GM23338 (cell line): ENCODE measurements at regions not wholly inside any gene's neighbourhood (a gene's known extent, or its start where the extent isn't known, plus 50 kb on each side); places are given as distances from the start of the nearest gene placed in this dataset.

Source experiments
- ATAC-seq: fragments of 200-7000 bp; cut with Tn5 transposase; 3 replicates; pipeline ENCODE4 v1.9.1; 2020
- DNase-seq: peaks from one replicate; pipeline ENCODE4 v3.0.0-alpha.2; 2015; ENCODE audit warnings: low spot score
- H2AFZ ChIP-seq: fragments of 200-600 bp; sonication (generic); 2 replicates; pipeline ENCODE4 v1.8.0; 2016; ENCODE audit warnings: antibody characterized with exemption, mild to moderate bottlenecking, moderate library complexity
- H3F3A ChIP-seq: fragments of 200-600 bp; sonication (generic); replicated peaks from 2 replicates; pipeline ENCODE4 v1.8.0; 2017; ENCODE audit warnings: antibody characterized with exemption, mixed run types, low read depth
- H3K27ac ChIP-seq: fragments of 200-600 bp; sonication (generic); 2 replicates; pipeline ENCODE4 v1.6.1; 2016; ENCODE audit warnings: low read depth
- H3K27me3 ChIP-seq: fragments of 200-600 bp; sonication (generic); 2 replicates; pipeline ENCODE4 v1.8.0; 2016; ENCODE audit warnings: mild to moderate bottlenecking, mixed run types, moderate library complexity; ENCODE audit not compliant: insufficient read depth
- H3K36me3 ChIP-seq: fragments of 200-600 bp; sonication (generic); 2 replicates; pipeline ENCODE4 v1.8.0; 2016; ENCODE audit warnings: mild to moderate bottlenecking; ENCODE audit not compliant: insufficient read depth
- H3K4me1 ChIP-seq: fragments of 200-600 bp; sonication (generic); 2 replicates; pipeline ENCODE4 v1.8.0; 2016; ENCODE audit warnings: mild to moderate bottlenecking, moderate library complexity; ENCODE audit not compliant: insufficient read depth
- H3K4me2 ChIP-seq: fragments of 200-600 bp; sonication (generic); 2 replicates; pipeline ENCODE4 v1.7.1; 2017; ENCODE audit warnings: mixed run types
- H3K4me3 ChIP-seq: fragments of 200-600 bp; sonication (generic); 2 replicates; pipeline ENCODE4 v1.6.1; 2016; ENCODE audit warnings: mixed run types
- H3K79me2 ChIP-seq: fragments of 200-600 bp; sonication (generic); replicated peaks from 2 replicates; pipeline ENCODE4 v1.8.0; 2017; ENCODE audit warnings: mild to moderate bottlenecking; ENCODE audit not compliant: insufficient read depth
- H3K9me2 ChIP-seq: fragments of 200-600 bp; sonication (generic); 2 replicates; pipeline ENCODE4 v1.8.0; 2017; ENCODE audit not compliant: insufficient read depth
- H4K20me1 ChIP-seq: fragments of 200-600 bp; sonication (generic); replicated peaks from 2 replicates; pipeline ENCODE4 v1.8.0; 2017; ENCODE audit warnings: mild to moderate bottlenecking; ENCODE audit not compliant: insufficient read depth
- H3K27ac Mint-ChIP-seq: 2 replicates; pipeline ENCODE4 v1.8.0; 2020; ENCODE audit warnings: inconsistent platforms, mild to moderate bottlenecking, moderate library complexity, mixed read lengths
- H3K27me3 Mint-ChIP-seq: 3 replicates; pipeline ENCODE4 v1.8.0; 2022; ENCODE audit warnings: low read depth, mild to moderate bottlenecking, moderate library complexity, mixed read lengths, inconsistent platforms; ENCODE audit not compliant: insufficient read depth, poor library complexity
- H3K36me3 Mint-ChIP-seq: 3 replicates; pipeline ENCODE4 v1.8.0; 2021; ENCODE audit warnings: low read depth, mild to moderate bottlenecking, inconsistent platforms, moderate library complexity, mixed read lengths
- H3K4me1 Mint-ChIP-seq: 3 replicates; pipeline ENCODE4 v1.8.0; 2020; ENCODE audit warnings: mild to moderate bottlenecking, inconsistent platforms, mixed read lengths
- H3K4me3 Mint-ChIP-seq: 3 replicates; pipeline ENCODE4 v1.8.0; 2021; ENCODE audit warnings: moderate library complexity, mild to moderate bottlenecking, inconsistent platforms, mixed read lengths
- H3K9me3 Mint-ChIP-seq: 3 replicates; pipeline ENCODE4 v1.8.0; 2020; ENCODE audit warnings: moderate library complexity, mild to moderate bottlenecking, inconsistent platforms, mixed read lengths
- CTCF ChIP-seq, 2 experiments: fragments of 200-600 bp in 1 of 2; sonication (generic) in 1 of 2; conservative IDR thresholded peaks; 2 replicates each; pipeline versions ENCODE4 v1.5.1 to v1.6.1; 2016 to 2017; ENCODE audit warnings: antibody characterized with exemption in 2 of 2, low read depth in 2 of 2, mild to moderate bottlenecking in 2 of 2, moderate library complexity in 1 of 2
- ETS1 ChIP-seq: IDR thresholded peaks from 2 replicates; pipeline ENCODE4 v1.6.1; 2016; ENCODE audit warnings: antibody characterized with exemption
- EZH2 ChIP-seq: fragments of 200-600 bp; sonication (generic); IDR thresholded peaks from one replicate; pipeline ENCODE4 v1.8.0; 2017; ENCODE audit warnings: antibody characterized with exemption, mild to moderate bottlenecking, low read depth; ENCODE audit not compliant: unreplicated experiment
- JUNB ChIP-seq: IDR thresholded peaks from one replicate; pipeline ENCODE4 v1.6.1; 2016; ENCODE audit warnings: antibody characterized with exemption; ENCODE audit not compliant: unreplicated experiment
- STAT1 ChIP-seq: IDR thresholded peaks from one replicate; pipeline ENCODE4 v1.6.1; 2016; ENCODE audit warnings: antibody characterized with exemption; ENCODE audit not compliant: unreplicated experiment
- ZNF114 ChIP-seq: fragments of 250-450 bp; sonication (Bioruptor Pico); IDR thresholded peaks from 2 replicates; pipeline ENCODE4 v1.5.0; 2020; ENCODE audit warnings: mild to moderate bottlenecking, moderate library complexity
- TF ChIP-seq, protein P1 (sequence below): fragments of 250-450 bp; sonication (Bioruptor Pico); IDR thresholded peaks from 2 replicates; pipeline ENCODE4 v1.5.0; 2020; ENCODE audit warnings: mild to moderate bottlenecking, moderate library complexity

GRCh38 chr1:238944028-238944427, 442.3 kb upstream of the CHRM3 start:
- H3K4me1 ChIP-seq = no peaks in the 10 kb centered on the region
- H3K9me2 ChIP-seq = no peaks in the 10 kb centered on the region
- TF ChIP-seq JUNB = no peak
- TF ChIP-seq CTCF (conservative IDR thresholded peaks at IDR 0.05; ENCODE audit: low read depth in 2 of 2) = peak; percentile 24 to 52; a peak in 3 of 4 replicates
- no peak overlapping the region for H2AFZ ChIP-seq
- H3K4me3 ChIP-seq = no peak overlapping the region
- Mint-ChIP-seq H3K4me1 (no peaks in the 10 kb centered on the region), H3K36me3 (peaks cover 3% of the 10 kb centered on the region; the same call in 2 of the 3 replicates), H3K4me3 (no peak overlapping the region), H3K27ac (no peak overlapping the region), H3K27me3 (no peaks in the 10 kb centered on the region), H3K9me3 (peaks cover 2% of the 10 kb centered on the region; the same call in 1 of the 3 replicates)
- H3F3A ChIP-seq = no peaks in the 10 kb centered on the region
- ATAC-seq = no peak
- H4K20me1 ChIP-seq = no peaks in the 10 kb centered on the region
- no peaks in the 10 kb centered on the region for H3K36me3 ChIP-seq
- no peak overlapping the region for H3K27ac ChIP-seq
- no peaks in the 10 kb centered on the region for H3K79me2 ChIP-seq
- H3K27me3 ChIP-seq = no peaks in the 10 kb centered on the region
- no peak for DNase-seq
- no peak overlapping the region for H3K4me2 ChIP-seq

- Mint-ChIP-seq H3K4me1 (no peaks in the 10 kb centered on the region), H3K36me3 (peaks cover 37% of the 10 kb centered on the region), H3K9me3 (peaks cover 54% of the 10 kb centered on the region), H3K27me3 (no peaks in the 10 kb centered on the region), H3K4me3 (no peak overlapping the region), H3K27ac (no peak overlapping the region)
- H3K27me3 ChIP-seq = no peaks in the 10 kb centered on the region
- ATAC-seq = no peak
- peak; percentile 16 for DNase-seq
- H3K4me2 ChIP-seq = no peak overlapping the region
- H4K20me1 ChIP-seq = no peaks in the 10 kb centered on the region
- H2AFZ ChIP-seq = no peak overlapping the region
- H3K4me1 ChIP-seq = no peaks in the 10 kb centered on the region
- peaks cover 10% of the 10 kb centered on the region; the same call in 1 of the 2 replicates for H3K36me3 ChIP-seq
- H3K79me2 ChIP-seq = no peaks in the 10 kb centered on the region
- no peaks in the 10 kb centered on the region for H3F3A ChIP-seq
- H3K9me2 ChIP-seq = no peaks in the 10 kb centered on the region
- H3K27ac ChIP-seq = no peak overlapping the region
- no peak overlapping the region for H3K4me3 ChIP-seq
- TF ChIP-seq ZNF114 (no peak), STAT1 (no peak), JUNB (no peak), EZH2 (no peak), ETS1 (no peak)
- TF ChIP-seq, protein P1, sequence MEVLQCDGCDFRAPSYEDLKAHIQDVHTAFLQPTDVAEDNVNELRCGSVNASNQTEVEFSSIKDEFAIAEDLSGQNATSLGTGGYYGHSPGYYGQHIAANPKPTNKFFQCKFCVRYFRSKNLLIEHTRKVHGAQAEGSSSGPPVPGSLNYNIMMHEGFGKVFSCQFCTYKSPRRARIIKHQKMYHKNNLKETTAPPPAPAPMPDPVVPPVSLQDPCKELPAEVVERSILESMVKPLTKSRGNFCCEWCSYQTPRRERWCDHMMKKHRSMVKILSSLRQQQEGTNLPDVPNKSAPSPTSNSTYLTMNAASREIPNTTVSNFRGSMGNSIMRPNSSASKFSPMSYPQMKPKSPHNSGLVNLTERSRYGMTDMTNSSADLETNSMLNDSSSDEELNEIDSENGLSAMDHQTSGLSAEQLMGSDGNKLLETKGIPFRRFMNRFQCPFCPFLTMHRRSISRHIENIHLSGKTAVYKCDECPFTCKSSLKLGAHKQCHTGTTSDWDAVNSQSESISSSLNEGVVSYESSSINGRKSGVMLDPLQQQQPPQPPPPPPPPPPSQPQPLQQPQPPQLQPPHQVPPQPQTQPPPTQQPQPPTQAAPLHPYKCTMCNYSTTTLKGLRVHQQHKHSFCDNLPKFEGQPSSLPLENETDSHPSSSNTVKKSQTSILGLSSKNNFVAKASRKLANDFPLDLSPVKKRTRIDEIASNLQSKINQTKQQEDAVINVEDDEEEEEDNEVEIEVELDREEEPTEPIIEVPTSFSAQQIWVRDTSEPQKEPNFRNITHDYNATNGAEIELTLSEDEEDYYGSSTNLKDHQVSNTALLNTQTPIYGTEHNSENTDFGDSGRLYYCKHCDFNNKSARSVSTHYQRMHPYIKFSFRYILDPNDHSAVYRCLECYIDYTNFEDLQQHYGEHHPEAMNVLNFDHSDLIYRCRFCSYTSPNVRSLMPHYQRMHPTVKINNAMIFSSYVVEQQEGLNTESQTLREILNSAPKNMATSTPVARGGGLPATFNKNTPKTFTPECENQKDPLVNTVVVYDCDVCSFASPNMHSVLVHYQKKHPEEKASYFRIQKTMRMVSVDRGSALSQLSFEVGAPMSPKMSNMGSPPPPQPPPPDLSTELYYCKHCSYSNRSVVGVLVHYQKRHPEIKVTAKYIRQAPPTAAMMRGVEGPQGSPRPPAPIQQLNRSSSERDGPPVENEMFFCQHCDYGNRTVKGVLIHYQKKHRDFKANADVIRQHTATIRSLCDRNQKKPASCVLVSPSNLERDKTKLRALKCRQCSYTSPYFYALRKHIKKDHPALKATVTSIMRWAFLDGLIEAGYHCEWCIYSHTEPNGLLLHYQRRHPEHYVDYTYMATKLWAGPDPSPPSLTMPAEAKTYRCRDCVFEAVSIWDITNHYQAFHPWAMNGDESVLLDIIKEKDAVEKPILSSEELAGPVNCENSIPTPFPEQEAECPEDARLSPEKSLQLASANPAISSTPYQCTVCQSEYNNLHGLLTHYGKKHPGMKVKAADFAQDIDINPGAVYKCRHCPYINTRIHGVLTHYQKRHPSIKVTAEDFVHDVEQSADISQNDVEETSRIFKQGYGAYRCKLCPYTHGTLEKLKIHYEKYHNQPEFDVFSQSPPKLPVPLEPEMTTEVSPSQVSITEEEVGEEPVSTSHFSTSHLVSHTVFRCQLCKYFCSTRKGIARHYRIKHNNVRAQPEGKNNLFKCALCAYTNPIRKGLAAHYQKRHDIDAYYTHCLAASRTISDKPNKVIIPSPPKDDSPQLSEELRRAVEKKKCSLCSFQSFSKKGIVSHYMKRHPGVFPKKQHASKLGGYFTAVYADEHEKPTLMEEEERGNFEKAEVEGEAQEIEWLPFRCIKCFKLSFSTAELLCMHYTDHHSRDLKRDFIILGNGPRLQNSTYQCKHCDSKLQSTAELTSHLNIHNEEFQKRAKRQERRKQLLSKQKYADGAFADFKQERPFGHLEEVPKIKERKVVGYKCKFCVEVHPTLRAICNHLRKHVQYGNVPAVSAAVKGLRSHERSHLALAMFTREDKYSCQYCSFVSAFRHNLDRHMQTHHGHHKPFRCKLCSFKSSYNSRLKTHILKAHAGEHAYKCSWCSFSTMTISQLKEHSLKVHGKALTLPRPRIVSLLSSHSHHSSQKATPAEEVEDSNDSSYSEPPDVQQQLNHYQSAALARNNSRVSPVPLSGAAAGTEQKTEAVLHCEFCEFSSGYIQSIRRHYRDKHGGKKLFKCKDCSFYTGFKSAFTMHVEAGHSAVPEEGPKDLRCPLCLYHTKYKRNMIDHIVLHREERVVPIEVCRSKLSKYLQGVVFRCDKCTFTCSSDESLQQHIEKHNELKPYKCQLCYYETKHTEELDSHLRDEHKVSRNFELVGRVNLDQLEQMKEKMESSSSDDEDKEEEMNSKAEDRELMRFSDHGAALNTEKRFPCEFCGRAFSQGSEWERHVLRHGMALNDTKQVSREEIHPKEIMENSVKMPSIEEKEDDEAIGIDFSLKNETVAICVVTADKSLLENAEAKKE (CRISPR knock-in tag) = no peak
Observed at GRCh38 chr1:238927899-238928298, 458.5 kb upstream of the CHRM3 start.
